Heart left ventricle (tissue), 13 donors: ENCODE measurements at regions not wholly inside any gene's neighbourhood (a gene's known extent, or its start where the extent isn't known, plus 50 kb on each side); places are given as distances from the start of the nearest gene placed in this dataset.

Experiments used
- CTCF ChIP-seq, 12 donors: fragments of 200-600 bp; sonication (generic) in 4 of 12; IDR thresholded peaks; one replicate each; pipeline versions ENCODE4 v1.5.0 to v1.8.0; 2018 to 2022; ENCODE audit warnings: antibody characterized with exemption in 12 of 12, mild to moderate bottlenecking in 5 of 12
- POLR2A ChIP-seq, 2 donors: fragments of 450-650 bp; IDR thresholded peaks; one replicate each; pipeline ENCODE4 v1.6.1; 2017; ENCODE audit warnings: antibody characterized with exemption in 2 of 2, mild to moderate bottlenecking in 2 of 2, moderate library complexity in 2 of 2
- donor health status: ischemic (EF 13 %, LVEDD 7.1; RV severe dilation, severe dysfunction).
- donor health status: DM: no; HTN: yes; CAD: no.
- donor health status: DM: no; HTN: no; CAD: no.
- donor health status: ischemic (EF 25% LVEDD 6.9; RV normal size, moderate dysfunction).
- donor health status: ischemic (EF 25% LVEDD 5.7; RV mildly dilated, moderate dysfunction).
- donor health status: ischemic (EF 35%, LVEDD 5.7; RV mildly dilated, moderate dysfunction).
- donor health status: nonischemic (EF 11% LVEDD 7.7; RV severe dilation, severe dysfunction).
- donor health status: DM: yes; HTN: yes; CAD: no.
- donor health status: PGD.
- donor health status: ischemic (EF 29% LVEDD 5.4; RV normal size, mild dysfunction).
- donor health status: nonischemic (EF 23%, LVEDD 6.1; RV moderate dilation, normal function).

- no peak for TF ChIP-seq CTCF (IDR thresholded peaks at IDR 0.05)
- TF ChIP-seq POLR2A (IDR thresholded peaks at IDR 0.05), result no peak
These were observed 1451.1 kb downstream of the GATA3 start for GRCh38 chr10:9505546-9505945.
